ENCODE measurements at regions not wholly inside any gene's neighbourhood (a gene's known extent, or its start where the extent isn't known, plus 50 kb on each side); places are given as distances from the start of the nearest gene placed in this dataset.

DNA sequence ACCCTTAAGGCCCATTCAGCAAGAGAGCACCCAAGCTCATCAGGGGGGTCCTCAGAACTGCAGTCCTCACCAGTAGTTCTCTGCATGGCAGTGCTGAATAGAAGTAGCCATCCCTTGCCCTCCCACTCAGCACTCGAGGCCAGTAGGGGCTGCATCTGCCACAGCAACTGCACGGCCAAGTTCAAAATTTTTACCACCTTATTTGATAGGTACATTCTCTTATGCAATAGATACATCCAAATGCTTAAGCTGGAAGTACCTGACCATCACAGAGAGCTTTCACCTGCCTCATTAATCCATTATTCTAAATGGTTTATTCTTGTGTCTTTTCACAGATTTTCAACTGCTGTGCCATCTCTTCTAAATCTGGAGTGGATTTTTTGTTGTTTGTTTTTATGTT is 1307.4 kb downstream of the SLITRK5 start:
- TF ChIP-seq POLR2AphosphoS5 (IDR thresholded peaks at IDR 0.05) (no peak), POLR2A (IDR thresholded peaks at IDR 0.05) (no peak)
- TF ChIP-seq, protein P1, sequence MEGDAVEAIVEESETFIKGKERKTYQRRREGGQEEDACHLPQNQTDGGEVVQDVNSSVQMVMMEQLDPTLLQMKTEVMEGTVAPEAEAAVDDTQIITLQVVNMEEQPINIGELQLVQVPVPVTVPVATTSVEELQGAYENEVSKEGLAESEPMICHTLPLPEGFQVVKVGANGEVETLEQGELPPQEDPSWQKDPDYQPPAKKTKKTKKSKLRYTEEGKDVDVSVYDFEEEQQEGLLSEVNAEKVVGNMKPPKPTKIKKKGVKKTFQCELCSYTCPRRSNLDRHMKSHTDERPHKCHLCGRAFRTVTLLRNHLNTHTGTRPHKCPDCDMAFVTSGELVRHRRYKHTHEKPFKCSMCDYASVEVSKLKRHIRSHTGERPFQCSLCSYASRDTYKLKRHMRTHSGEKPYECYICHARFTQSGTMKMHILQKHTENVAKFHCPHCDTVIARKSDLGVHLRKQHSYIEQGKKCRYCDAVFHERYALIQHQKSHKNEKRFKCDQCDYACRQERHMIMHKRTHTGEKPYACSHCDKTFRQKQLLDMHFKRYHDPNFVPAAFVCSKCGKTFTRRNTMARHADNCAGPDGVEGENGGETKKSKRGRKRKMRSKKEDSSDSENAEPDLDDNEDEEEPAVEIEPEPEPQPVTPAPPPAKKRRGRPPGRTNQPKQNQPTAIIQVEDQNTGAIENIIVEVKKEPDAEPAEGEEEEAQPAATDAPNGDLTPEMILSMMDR (IDR thresholded peaks at IDR 0.05): no peak
